Stimulated activated CD4-positive, alpha-beta T cell treated with anti-CD3 and anti-CD28 coated beads, Interleukin-2, amount 100 ng/mL, for 4 hours (primary cell): ENCODE measurements at regions not wholly inside any gene's neighbourhood (a gene's known extent, or its start where the extent isn't known, plus 50 kb on each side); places are given as distances from the start of the nearest gene placed in this dataset.
"Not testable (repeated sequence)": the region's sequence is repeated elsewhere in the genome, so short reads cannot be mapped to it uniquely, and the experiment has no call there.

Experiments used
- DNase-seq: peaks from one replicate; pipeline ENCODE4 v3.0.0-alpha.2; 2020; ENCODE audit warnings: low read depth

GRCh38 chr3:5545719-5546118, 358.2 kb downstream of the EDEM1 start:
- no peak for DNase-seq

DNA sequence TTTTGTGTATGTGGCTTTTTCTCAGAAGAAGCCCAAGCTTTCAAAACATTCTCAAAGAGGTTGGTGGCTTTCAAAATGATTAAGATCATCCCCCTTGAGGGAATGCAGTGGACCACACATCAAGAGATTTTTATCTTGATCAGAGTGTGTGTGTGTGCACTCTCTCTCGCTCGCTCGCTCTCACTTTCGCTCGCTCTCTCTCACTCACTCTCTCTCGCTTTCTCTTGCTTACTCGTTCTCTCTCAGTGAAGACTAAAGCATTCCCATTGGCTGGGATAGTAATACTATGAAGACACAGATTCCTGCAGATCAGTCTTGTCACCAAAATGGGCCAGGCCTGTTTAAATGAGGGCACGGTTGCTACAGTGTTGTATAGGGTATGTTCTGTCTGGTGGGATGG, 365.7 kb downstream of the EDEM1 start:
- DNase-seq, result no peak

DNA sequence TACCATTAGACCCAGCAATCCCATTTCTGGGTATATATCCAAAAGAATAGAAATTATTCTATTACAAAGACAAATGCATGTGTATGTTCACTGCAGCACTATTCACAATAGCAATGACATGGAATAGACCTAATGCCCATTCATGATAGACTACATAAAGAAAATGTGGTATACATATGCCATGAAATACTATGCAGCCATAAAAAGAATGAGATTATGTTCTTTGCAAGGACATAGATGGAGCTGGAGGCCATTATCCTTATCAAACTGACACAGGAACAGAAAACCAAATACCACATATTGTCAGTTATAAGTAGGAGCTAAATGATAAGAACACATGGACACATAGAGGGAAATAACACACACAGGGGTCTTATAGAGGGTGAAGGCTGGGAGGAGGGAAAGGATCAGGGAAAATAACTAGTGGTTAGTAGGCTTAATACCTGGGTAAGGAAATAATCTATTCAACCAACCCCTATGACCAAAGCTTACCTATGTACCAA, 366.8 kb downstream of the EDEM1 start:
- no peak for DNase-seq

- DNase-seq, result no peak
Measured at GRCh38 chr3:5560199-5560598, 372.7 kb downstream of the EDEM1 start.

DNA sequence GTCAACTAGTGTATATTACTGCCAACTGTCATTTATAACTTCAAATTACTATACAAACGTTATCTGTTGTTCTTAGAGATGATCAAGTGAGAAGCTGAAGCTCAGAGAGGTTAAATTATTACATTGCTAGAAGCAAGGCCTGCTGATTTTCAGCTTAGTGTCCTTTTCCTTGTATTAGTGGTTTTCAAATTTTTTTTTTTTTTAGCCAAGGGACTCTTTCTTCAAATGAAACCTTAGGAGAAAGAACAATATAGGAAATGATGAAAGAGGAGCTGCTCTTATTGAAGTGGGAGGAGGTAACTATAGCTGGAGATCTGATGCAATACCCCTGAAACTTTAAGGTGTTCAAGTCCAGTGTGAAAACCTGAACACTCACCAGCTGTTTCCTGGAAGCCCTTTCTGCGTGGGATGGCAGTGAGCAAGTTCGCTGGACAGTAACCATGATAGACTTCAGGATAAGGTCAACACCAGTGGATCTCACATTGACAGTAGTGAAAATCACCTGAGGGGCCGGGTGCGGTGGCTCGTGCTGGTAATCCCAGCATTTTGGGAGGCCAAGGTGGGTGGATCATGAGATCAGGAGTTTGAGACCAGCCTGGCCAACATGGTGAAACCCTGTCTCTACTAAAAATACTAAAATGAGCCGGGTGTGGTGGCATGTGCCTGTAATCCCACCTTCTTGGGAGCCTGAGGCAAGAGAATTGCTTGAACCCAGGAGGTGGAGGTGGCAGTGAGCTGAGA, 376.2 kb downstream of the EDEM1 start:
- no peak for DNase-seq

DNA sequence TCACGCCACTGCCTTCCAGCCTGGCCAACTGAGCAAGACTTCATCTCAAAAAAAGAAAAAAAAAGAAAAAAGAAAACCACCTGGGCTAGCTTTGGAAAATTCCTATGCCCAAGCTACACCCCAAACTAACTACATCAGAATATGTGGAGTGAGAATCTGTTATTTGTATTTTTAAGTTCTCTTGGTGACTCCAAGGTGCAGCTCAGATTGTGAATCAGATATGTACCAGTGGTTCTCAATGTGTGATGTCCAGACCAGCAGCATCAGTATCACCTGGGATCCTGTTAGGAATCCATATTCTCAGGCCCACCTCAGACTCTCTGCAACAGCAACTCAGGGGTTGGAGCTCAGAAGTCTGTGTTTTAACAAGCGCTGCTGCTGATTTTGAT, 376.8 kb downstream of the EDEM1 start:
- DNase-seq, result no peak

DNA sequence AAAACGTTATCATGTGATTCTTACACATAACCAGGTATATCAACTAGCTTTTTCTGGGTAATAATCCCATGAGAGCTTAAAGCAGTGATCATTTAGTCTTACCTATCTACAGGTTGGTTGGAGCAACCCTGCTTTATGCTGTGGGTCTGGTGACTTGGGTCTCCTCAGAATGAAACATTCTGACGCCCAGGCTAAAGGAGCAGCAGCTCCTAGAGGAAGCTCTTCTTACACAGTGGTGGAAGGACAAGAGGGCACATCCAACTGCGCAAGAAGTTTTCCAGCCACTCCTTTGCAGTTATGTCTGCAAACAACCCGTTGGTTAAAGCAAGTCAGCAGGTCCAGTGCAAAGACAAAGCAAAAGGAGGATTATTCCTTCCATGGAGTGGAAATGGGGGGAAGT, 377.5 kb downstream of the EDEM1 start:
- no peak for DNase-seq

DNA sequence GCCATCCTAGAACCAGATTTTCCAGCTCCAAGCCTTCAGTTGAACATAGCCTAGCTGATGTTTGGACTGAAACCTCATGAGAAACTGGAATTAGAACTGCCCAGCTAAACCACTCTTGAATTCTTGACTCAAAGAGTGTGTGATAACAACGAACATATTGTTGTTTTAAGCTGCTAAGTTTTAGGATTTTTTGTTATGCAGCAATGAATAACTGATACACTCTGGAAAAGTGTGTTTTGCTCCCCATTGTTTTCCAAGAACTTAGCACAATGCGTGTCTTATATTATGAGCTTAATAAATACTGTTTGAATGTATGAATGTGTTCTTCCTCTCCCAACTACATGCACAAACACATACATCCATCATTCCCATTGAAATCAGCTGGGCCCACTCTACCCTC, 379.6 kb downstream of the EDEM1 start:
- DNase-seq, result no peak

- DNase-seq, result no peak
Measured at GRCh38 chr3:5568451-5568850, 380.9 kb downstream of the EDEM1 start.

DNA sequence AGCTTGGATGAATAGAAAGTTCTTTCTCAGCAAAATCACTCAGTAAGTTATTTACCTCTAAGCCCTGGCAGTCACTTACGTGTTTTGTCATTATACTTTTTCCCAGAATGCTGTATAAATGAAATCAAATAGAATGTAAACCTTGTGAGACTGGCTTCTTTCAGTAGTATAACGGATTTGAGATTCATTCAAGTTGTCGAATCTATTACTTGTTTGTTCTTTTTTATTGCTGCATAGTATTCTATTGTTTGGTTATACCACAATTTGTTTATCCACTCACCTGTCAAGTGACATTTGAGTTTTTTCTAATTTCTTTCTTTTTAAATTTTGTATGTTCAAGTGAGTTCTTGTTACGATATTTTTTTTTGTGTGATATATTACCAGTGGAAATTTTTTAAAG, 381.6 kb downstream of the EDEM1 start:
- DNase-seq, result no peak

DNA sequence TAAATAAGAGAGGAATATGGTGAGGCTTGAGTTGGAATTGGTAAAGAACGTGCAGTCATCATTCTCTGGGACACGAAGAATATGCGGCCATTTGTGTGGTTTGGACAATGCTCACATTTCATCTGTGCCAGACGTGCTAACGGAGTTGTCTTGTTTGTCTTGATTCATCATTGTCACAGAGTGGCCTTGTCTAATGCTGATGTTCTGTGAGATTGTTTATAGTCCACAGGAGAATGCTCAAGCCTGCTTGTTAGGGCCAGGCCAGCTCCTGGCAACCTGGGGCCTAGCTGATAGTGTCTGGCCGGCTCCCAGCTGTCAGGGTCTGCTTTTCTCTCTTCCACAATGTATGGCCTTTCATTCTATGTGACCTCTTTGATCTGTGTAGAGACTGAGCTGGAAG, 384.7 kb downstream of the EDEM1 start:
- DNase-seq, result no peak

DNA sequence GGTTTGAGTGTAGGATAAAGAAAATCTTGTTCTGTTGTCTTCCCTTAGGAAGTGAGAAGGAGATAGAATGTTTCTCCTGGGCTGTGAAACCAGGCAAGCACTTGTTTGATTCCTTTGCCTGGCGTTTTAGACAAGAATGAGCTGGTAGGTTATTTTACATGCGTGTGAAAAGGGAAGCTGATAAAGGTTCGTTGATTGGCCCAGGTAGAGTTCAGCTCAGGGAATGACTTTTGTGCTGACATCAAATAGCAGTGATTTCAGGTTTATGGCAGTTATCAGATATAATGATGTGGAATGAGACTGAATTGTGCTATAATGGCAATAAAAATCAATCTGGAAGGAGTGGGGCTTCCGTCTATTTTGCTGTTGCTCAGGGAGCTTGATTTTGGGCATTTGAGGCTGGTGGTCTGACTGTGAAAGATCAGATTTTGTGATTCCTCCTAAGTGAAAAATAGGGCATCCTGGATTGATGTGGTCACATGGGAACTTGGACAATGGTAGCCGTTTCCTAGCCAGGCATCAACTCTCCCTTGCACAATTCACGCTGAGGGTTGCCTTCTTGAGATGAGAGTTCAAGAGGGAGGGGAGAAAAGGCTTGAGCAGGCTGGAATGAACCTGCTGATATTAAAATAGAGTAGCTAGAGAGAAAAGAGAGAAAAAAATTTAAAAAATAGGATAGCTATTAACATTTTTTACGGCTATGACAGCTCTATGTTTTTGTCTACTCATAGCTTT, 388.9 kb downstream of the EDEM1 start:
- no peak for DNase-seq

DNA sequence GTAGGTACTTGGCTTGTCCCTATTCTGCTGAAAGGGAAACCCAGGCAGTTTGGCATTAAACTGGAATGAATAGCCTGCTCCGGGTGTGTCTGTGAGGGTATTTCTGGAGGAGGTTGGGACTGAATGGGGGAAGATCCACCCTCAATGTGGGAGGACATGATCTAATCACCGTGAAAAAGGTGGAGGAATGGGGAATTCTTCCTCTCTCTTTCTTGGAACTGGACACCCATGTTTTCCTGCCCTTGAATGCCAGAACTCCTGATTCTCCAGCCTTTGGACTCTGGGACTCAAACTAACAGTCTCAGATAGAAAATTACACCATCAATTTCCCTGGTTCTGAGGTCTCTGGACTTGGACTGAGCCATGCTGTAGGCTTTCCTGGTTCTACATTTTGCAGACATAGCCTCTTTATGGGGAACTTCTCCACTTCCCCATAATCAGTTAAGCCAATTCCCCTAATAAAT, 391.7 kb downstream of the EDEM1 start:
- DNase-seq, result no peak

DNA sequence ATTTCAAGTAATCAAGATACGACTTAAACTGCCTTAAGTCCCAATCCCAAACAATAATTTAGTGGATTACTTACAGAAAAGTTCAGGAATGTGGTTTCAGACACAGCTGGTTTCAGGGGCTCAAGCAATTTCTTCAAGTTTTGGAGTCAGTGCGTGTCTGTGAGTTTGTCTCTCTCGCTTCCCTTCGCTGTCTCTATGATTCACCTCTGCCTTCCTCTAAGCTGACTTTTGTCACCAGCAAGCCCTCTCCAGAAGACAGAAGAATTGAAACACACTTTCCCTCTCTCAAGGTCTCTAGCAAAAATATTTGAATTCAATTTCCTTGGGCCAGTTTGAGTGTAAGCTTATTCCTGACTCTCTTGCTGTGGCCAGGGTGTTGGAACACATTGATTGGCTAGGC, 392.4 kb downstream of the EDEM1 start:
- no peak for DNase-seq

- DNase-seq, result no peak
Measured at GRCh38 chr3:5580826-5581225, 393.3 kb downstream of the EDEM1 start.

- DNase-seq, result no peak
Measured at GRCh38 chr3:5581743-5582142, 394.2 kb downstream of the EDEM1 start.

- DNase-seq, result no peak
Measured at GRCh38 chr3:5583920-5584319, 396.4 kb downstream of the EDEM1 start.

GRCh38 chr3:5585085-5585484, 397.6 kb downstream of the EDEM1 start:
- no peak for DNase-seq

DNA sequence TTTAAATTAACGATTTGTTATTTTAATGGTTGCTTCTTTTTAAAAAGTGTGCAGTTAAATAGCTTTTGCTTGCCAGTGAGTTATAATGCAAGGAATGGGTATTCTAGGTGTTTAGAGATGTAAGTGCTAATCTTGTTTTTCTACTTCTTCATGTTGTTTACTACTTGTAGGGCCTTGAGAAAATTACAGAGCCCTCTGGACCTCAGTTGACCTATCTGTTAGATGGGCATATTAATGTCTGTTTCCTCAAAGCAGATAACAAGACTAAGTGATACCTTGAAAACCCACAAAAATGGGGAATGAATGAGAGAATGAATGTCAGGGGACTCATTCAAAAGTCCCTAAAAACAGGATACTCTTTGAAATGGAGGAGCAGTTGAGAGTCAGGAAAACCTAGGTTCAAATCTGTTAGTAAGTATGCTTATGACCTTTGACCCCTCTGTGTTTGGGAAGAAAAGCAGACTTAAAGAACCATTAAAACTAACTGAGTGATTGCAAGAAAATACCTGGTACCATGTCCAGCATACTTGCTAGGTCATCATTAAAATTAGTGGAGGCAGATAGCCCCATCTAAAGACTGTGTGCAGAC, 419.5 kb downstream of the EDEM1 start:
- DNase-seq, result no peak

DNA sequence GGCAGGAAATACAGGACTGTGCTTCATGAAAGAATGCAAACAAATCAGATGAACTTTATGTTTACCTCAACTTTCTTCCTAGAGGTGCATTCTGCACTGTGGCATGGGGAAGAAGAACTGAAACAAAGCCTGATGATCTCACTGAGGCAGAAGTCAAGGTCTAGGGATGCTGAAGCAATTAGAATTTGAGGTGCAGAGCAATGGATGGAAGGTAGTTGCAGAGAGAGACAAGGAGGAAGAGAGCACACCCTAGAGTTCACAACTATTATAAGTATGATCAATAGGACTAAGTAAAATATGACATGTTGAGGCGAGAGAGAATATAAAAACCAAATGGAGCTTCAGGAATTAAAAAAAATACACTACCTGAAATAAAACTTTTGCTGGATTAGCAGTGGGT, 420.1 kb downstream of the EDEM1 start:
- DNase-seq, result no peak

GRCh38 chr3:5608971-5609370, 421.5 kb downstream of the EDEM1 start:
- DNase-seq, result not testable (repeated sequence)

GRCh38 chr3:5613599-5613998, 426.1 kb downstream of the EDEM1 start:
- no peak for DNase-seq

DNA sequence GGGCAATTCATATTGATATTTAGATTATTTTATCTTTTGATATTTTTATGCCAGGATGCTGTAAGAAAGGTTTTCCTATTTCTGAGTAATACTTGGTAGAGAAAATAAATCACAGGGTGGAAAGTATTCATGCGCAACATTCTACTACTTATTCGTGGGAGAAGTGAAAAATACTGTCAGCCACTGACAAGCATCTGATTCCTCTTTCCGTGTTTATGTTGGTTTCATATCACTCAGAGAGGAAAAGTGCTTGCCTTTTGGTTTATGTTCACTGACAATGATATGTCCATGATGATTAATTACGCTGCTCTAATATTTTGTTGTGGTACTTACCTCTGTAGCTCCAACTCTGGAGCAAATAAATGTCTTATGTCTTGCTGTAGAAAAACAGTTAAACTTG, 429.4 kb downstream of the EDEM1 start:
- no peak for DNase-seq
